Pancreas (tissue), 10 donors: ENCODE measurements at regions not wholly inside any gene's neighbourhood (a gene's known extent, or its start where the extent isn't known, plus 50 kb on each side); places are given as distances from the start of the nearest gene placed in this dataset.

Source experiments
- ATAC-seq, 4 donors: fragments of 200-7000 bp; cut with Tn5 transposase; one replicate each; pipeline versions ENCODE4 v1.8.0 to v1.9.1; 2020; ENCODE audit warnings: mild to moderate bottlenecking in 4 of 4, moderate library complexity in 4 of 4
- DNase-seq, 6 donors: peaks; one replicate each; pipeline ENCODE4 v3.0.0-alpha.2; 2020
- FAIRE-seq: peaks from 2 replicates; lab custom pipeline; 2012; peaks lifted over from hg19 to GRCh38; lab: Jason Lieb, UNC
- H3K27ac ChIP-seq, 4 donors: fragments of 200-600 bp; sonication (generic); 1 replicate in 3 of 4; 2 replicates in 1 of 4; pipeline versions ENCODE4 v1.5.0 to v1.8.0; 2020
- H3K27me3 ChIP-seq, 4 donors: fragments of 200-600 bp; one replicate each; pipeline ENCODE4 v1.8.0; 2021
- H3K36me3 ChIP-seq, 3 donors: fragments of 200-600 bp; sonication (generic) in 1 of 3; one replicate each; pipeline versions ENCODE4 v1.5.0 to v1.8.0; 2020 to 2021
- H3K4me1 ChIP-seq, 3 donors: fragments of 200-600 bp; one replicate each; pipeline ENCODE4 v1.8.0; 2021
- H3K4me3 ChIP-seq, 4 donors: fragments of 200-600 bp; sonication (generic) in 2 of 4; one replicate each; pipeline versions ENCODE4 v1.5.0 to v1.8.0; 2020 to 2021
- H3K9me3 ChIP-seq, 4 donors: fragments of 200-600 bp; one replicate each; pipeline ENCODE4 v1.8.0; 2021
- WGBS, 2 donors: extraction: QIAGEN DNeasy Blood & Tissue Kit; methylation state at CpG; one replicate each; pipeline ENCODE4 v1.1.7; 2013; 5-methylcytosine and 5-hydroxymethylcytosine counted together
- intact Hi-C, 3 donors: fragments of 100-400 bp; cut with DNase I; formaldehyde crosslinking; loops; one replicate each; pipeline versions ENCODE4 v1.11.1 to v1.14.2; 2022
- TF ChIP-seq, protein P1 (sequence below), 4 donors: fragments of 200-600 bp; sonication (generic) in 3 of 4; IDR thresholded peaks; one replicate each; pipeline versions ENCODE4 v1.5.0 to v1.8.0; 2021; ENCODE audit warnings: antibody characterized with exemption in 4 of 4
- donor health status: healthy with polysubstance abuse.
- donor health status: DM: no; HTN: no; CAD: no; lungs with moderate emphysema.
- donor health status: DM: no; HTN: no; CAD: no.
- donor health status: control.
- donor health status: control.
- donor health status: Bipolar disorder and iron deficiency.
- donor health status: DM: yes; HTN: yes; CAD: no.
- donor health status: DM: no; HTN: no; CAD: no.
- donor health status: DM: no; HTN: no; CAD: no.
- donor health status: DM: yes; HTN: yes; CAD: no.

DNA sequence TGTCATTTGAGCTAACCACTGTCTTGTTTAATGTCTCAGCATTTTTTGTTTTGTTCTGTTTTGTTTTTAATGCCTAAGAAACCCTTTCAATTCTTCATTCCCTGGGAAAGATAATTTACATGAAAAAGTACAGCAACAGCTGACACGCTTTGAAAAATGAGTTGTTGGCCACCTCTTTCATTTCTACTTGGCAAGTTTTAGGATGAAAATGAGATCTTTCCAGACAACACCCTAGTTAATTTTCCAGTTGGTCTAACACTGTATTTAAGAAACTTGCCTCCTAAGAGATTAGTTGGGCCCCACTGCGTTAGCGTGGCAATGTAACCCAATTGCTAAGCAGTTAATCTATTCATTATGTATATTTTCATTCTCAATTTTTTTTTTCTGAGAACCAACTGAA lies 194.0 kb upstream of the LRRN1 start:
- Histone ChIP-seq H3K9me3 (no peaks in the 10 kb centered on the region), H3K36me3 (no peaks in the 10 kb centered on the region), H3K27me3 (no peaks in the 10 kb centered on the region), H3K27ac (no peak overlapping the region), H3K4me3 (no peak overlapping the region), H3K4me1 (no peaks in the 10 kb centered on the region)
- TF ChIP-seq, protein P1, sequence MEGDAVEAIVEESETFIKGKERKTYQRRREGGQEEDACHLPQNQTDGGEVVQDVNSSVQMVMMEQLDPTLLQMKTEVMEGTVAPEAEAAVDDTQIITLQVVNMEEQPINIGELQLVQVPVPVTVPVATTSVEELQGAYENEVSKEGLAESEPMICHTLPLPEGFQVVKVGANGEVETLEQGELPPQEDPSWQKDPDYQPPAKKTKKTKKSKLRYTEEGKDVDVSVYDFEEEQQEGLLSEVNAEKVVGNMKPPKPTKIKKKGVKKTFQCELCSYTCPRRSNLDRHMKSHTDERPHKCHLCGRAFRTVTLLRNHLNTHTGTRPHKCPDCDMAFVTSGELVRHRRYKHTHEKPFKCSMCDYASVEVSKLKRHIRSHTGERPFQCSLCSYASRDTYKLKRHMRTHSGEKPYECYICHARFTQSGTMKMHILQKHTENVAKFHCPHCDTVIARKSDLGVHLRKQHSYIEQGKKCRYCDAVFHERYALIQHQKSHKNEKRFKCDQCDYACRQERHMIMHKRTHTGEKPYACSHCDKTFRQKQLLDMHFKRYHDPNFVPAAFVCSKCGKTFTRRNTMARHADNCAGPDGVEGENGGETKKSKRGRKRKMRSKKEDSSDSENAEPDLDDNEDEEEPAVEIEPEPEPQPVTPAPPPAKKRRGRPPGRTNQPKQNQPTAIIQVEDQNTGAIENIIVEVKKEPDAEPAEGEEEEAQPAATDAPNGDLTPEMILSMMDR (IDR thresholded peaks at IDR 0.05): no peak
- ATAC-seq (no peak), DNase-seq (no peak), FAIRE-seq (no peak)
- WGBS, 2 donors: 77 to 87% methylated on average over 3 of the region's 3 CpGs
- intact Hi-C loops: no loop called here

DNA sequence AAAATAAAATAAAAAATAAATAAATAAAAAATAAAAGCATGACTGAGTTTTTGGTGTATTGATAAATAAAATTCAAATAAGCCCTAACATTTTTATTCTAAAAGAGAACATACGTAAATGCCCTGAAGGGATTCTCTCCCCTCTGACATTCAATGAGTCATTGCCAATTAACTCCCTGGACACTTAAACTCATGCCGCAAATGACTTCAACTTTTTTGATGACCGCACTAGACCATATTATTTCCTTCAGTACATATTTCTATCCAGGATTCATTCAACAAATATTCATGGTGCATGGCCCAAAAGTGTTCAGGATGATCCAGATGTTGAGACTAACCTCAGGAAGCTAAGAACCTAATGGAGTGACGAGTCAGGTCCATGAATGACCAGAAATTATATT lies 195.9 kb upstream of the LRRN1 start:
- intact Hi-C loops: no loop called here

DNA sequence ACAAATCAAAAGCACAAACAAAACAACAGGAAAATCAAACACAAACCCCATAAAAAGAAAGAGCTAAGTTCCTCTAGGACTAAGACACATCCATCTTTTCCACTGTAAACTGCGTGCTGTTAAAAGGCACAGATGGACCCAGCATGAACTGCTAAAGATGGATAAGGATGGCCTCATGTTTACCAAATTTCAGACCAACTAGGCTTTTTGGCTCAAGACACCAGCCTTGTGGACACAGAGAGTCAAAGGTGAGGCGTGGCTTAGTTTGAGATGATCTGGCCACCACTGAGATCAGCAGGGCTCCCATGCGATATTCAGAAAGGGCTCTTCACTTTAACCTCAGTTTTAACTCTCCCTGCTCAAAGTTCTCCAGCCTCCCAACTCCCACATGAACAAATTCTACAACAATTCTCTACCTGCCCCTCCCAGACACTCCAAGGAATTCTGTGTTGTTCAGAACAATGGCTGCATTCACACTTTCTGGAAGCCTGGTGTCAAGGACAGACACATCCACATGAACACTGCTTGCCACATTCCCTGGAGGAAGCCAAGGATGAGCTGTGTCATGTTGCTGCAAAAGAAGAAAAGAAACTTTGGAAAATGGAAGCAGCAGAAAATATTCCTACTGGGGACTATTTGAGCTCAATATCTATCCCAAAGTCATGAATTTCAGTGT lies 198.4 kb upstream of the LRRN1 start:
- H3K36me3 ChIP-seq: no peaks in the 10 kb centered on the region
- no peaks in the 10 kb centered on the region for H3K9me3 ChIP-seq
- FAIRE-seq (no peak), ATAC-seq (no peak), DNase-seq (no peak)
- no peak overlapping the region for H3K27ac ChIP-seq
- intact Hi-C loops: no loop called here
- H3K27me3 ChIP-seq: no peaks in the 10 kb centered on the region
- H3K4me3 ChIP-seq: no peak overlapping the region
- TF ChIP-seq, protein P1 (IDR thresholded peaks at IDR 0.05): no peak
- 75 to 87% methylated on average over 3 of the region's 3 CpGs for WGBS, 2 donors
- no peaks in the 10 kb centered on the region for H3K4me1 ChIP-seq

More for the DNA sequence above, 195.9 kb upstream of the LRRN1 start:
- DNase-seq (no peak), FAIRE-seq (no peak), ATAC-seq (no peak)
- H3K9me3 ChIP-seq: no peaks in the 10 kb centered on the region
- TF ChIP-seq, protein P1 (IDR thresholded peaks at IDR 0.05): no peak
- H3K4me3 ChIP-seq: no peak overlapping the region
- no peaks in the 10 kb centered on the region for H3K27me3 ChIP-seq
- H3K27ac ChIP-seq: no peak overlapping the region
- no peaks in the 10 kb centered on the region for H3K36me3 ChIP-seq
- WGBS, 2 donors: 91 to 93% methylated on average over 4 of the region's 4 CpGs
- no peaks in the 10 kb centered on the region for H3K4me1 ChIP-seq

DNA sequence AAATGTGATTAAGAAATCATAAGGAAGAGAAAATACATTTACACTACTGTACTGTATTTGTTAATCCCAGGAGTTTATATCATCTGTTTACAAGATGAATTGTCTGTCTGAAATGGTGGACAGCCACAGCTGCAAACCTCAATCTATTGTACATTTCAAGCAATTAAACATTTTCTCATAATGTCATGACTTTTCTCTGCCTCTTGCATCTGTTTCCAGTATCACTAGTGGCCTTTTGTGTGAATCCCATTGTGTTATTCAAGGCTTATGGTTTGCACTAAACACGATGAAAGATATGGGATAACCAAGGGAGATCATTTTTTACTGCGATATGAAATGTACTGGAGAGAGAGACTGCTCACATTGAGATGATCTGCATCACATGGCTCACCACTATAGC lies 200.2 kb upstream of the LRRN1 start:
- ATAC-seq (no peak), DNase-seq (no peak), FAIRE-seq (no peak)
- H3K36me3 ChIP-seq: no peaks in the 10 kb centered on the region
- WGBS, 2 donors: 76 to 83% methylated on average over 2 of the region's 2 CpGs
- no peak overlapping the region for H3K27ac ChIP-seq
- no peak overlapping the region for H3K4me3 ChIP-seq
- TF ChIP-seq, protein P1 (IDR thresholded peaks at IDR 0.05): no peak
- no peaks in the 10 kb centered on the region for H3K9me3 ChIP-seq
- H3K4me1 ChIP-seq: no peaks in the 10 kb centered on the region
- H3K27me3 ChIP-seq: no peaks in the 10 kb centered on the region
- intact Hi-C loops: no loop called here

DNA sequence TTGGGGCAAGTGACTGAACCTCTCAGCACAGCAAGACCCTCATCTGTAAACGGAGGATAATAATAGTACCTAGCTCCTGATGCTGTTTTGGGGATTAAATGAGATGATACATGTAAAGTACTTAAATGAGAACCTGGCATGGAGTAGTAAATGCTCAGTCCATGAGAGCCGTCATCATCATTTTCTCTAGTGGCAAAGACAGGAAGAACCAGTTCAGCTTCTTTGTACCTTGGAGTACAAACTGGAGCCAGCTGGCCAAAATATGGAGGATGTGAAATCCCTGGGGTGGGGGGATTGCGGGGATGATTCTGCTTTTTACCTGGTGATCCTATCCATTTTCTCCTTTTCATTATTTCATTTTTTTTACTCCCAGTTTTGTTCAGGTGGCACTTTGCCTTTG lies 204.2 kb upstream of the LRRN1 start:
- WGBS, 2 donors: 78 to 79% methylated on average over 3 of the region's 3 CpGs
- Histone ChIP-seq H3K27me3 (no peaks in the 10 kb centered on the region), H3K27ac (no peak overlapping the region), H3K9me3 (no peaks in the 10 kb centered on the region), H3K4me3 (no peak overlapping the region), H3K4me1 (no peaks in the 10 kb centered on the region), H3K36me3 (no peaks in the 10 kb centered on the region)
- TF ChIP-seq, protein P1 (IDR thresholded peaks at IDR 0.05): no peak
- DNase-seq (no peak), ATAC-seq (no peak), FAIRE-seq (no peak)
- intact Hi-C loops: no loop called here
